Activated gamma-delta T cell (primary cell): ENCODE measurements at regions not wholly inside any gene's neighbourhood (a gene's known extent, or its start where the extent isn't known, plus 50 kb on each side); places are given as distances from the start of the nearest gene placed in this dataset.
"Not testable (repeated sequence)": the region's sequence is repeated elsewhere in the genome, so short reads cannot be mapped to it uniquely, and the experiment has no call there.

Experiments
- DNase-seq: peaks from one replicate; lab custom pipeline; 2025; lab: John Stamatoyannopoulos, UW

GRCh38 chr14:101247842-101248725 is 313.2 kb upstream of the DIO3 start:
- DNase-seq: no peak

GRCh38 chr14:101248840-101249675 is 312.2 kb upstream of the DIO3 start:
- no peak for DNase-seq

GRCh38 chr14:101249676-101250036 is 311.6 kb upstream of the DIO3 start:
- no peak for DNase-seq

- DNase-seq: no peak
These were observed 310.9 kb upstream of the DIO3 start for GRCh38 chr14:101250336-101250947.

GRCh38 chr14:101250948-101251811 is 310.1 kb upstream of the DIO3 start:
- no peak for DNase-seq

- no peak for DNase-seq
These were observed 309.4 kb upstream of the DIO3 start for GRCh38 chr14:101251812-101252442.

GRCh38 chr14:101252443-101253214 is 308.7 kb upstream of the DIO3 start:
- DNase-seq: no peak

GRCh38 chr14:101253948-101254347 is 307.3 kb upstream of the DIO3 start:
- DNase-seq: no peak

- DNase-seq: no peak
These were observed 306.2 kb upstream of the DIO3 start for GRCh38 chr14:101254805-101255764.

GRCh38 chr14:101255765-101256125 is 305.6 kb upstream of the DIO3 start:
- DNase-seq: no peak

- no peak for DNase-seq
These were observed 305.0 kb upstream of the DIO3 start for GRCh38 chr14:101256266-101256665.

- no peak for DNase-seq
These were observed 303.7 kb upstream of the DIO3 start for GRCh38 chr14:101257551-101257950.

GRCh38 chr14:101259748-101260147 is 301.5 kb upstream of the DIO3 start:
- DNase-seq: no peak

GRCh38 chr14:101266441-101266840 is 294.9 kb upstream of the DIO3 start:
- not testable (repeated sequence) for DNase-seq

- DNase-seq: no peak
These were observed 288.2 kb upstream of the DIO3 start for GRCh38 chr14:101273091-101273490.

GRCh38 chr14:101276309-101277091 is 284.8 kb upstream of the DIO3 start:
- no peak for DNase-seq

GRCh38 chr14:101282418-101282817 is 278.9 kb upstream of the DIO3 start:
- no peak for DNase-seq

- DNase-seq: no peak
These were observed 276.6 kb upstream of the DIO3 start for GRCh38 chr14:101284711-101285110.
